Neural cell (in vitro differentiated cells): ENCODE measurements at regions not wholly inside any gene's neighbourhood (a gene's known extent, or its start where the extent isn't known, plus 50 kb on each side); places are given as distances from the start of the nearest gene placed in this dataset.

Experiments used
- H2AFZ ChIP-seq: fragments of 200-600, 300-800 bp; sonication (generic), shearing (Covaris generic); 2 replicates; pipeline ENCODE4 v1.6.0; 2014; ENCODE audit warnings: low read depth, mild to moderate bottlenecking, antibody characterized with exemption, low read length, moderate library complexity
- H3F3A ChIP-seq: fragments of 200-600 bp; shearing (Covaris generic); 2 replicates; pipeline ENCODE4 v1.6.1; 2016; ENCODE audit warnings: mild to moderate bottlenecking, moderate library complexity, mixed read lengths, antibody characterized with exemption, low read length; ENCODE audit not compliant: insufficient read depth, poor library complexity, severe bottlenecking
- H3K27ac ChIP-seq: fragments of 200-600, 300-800 bp; sonication (generic), shearing (Covaris generic); 2 replicates; pipeline ENCODE4 v1.5.1; 2014; ENCODE audit warnings: mild to moderate bottlenecking, low read length, moderate library complexity
- H3K27me3 ChIP-seq: fragments of 300-800, 200-600 bp; sonication (generic), shearing (Covaris generic); 2 replicates; pipeline ENCODE4 v1.6.0; 2014; ENCODE audit warnings: mild to moderate bottlenecking, low read depth, low read length, moderate library complexity; ENCODE audit not compliant: insufficient read depth
- H3K36me3 ChIP-seq: fragments of 300-800, 200-600 bp; sonication (generic), shearing (Covaris generic); 2 replicates; pipeline ENCODE4 v1.5.1; 2014; ENCODE audit warnings: mild to moderate bottlenecking, antibody characterized with exemption, low read length, moderate library complexity; ENCODE audit not compliant: insufficient read depth
- H3K4me2 ChIP-seq: fragments of 300-800, 200-600 bp; sonication (generic), shearing (Covaris generic); 2 replicates; pipeline ENCODE4 v1.6.0; 2014; ENCODE audit warnings: mild to moderate bottlenecking, low read length
- H3K4me3 ChIP-seq: fragments of 300-800, 200-600 bp; sonication (generic), shearing (Covaris generic); 2 replicates; pipeline ENCODE4 v1.5.1; 2014; ENCODE audit warnings: mild to moderate bottlenecking, low read length, moderate library complexity
- H3K79me2 ChIP-seq: fragments of 200-600 bp; shearing (Covaris generic); replicated peaks from 2 replicates; pipeline ENCODE4 v1.6.0; 2014; ENCODE audit warnings: mild to moderate bottlenecking, low read length, moderate library complexity; ENCODE audit not compliant: insufficient read depth
- H3K9ac ChIP-seq: fragments of 300-800, 200-600 bp; sonication (generic), shearing (Covaris generic); 2 replicates; pipeline ENCODE4 v1.6.1; 2016; ENCODE audit warnings: mild to moderate bottlenecking, low read length, mixed read lengths
- H3K9me2 ChIP-seq: fragments of 200-600 bp; shearing (Covaris generic); 2 replicates; pipeline ENCODE4 v1.6.1; 2016; ENCODE audit warnings: mild to moderate bottlenecking, low read length, mixed read lengths; ENCODE audit not compliant: insufficient read depth
- H3K9me3 ChIP-seq: fragments of 200-600, 300-800 bp; sonication (generic), shearing (Covaris generic); 2 replicates; pipeline ENCODE4 v1.6.1; 2016; ENCODE audit warnings: mild to moderate bottlenecking, mixed run types, low read length, moderate library complexity, mixed read lengths
- H4K20me1 ChIP-seq: fragments of 200-600 bp; shearing (Covaris generic); 2 replicates; pipeline ENCODE4 v1.6.1; 2016; ENCODE audit warnings: mild to moderate bottlenecking, mixed run types; ENCODE audit not compliant: insufficient read depth
- CTCF ChIP-seq: fragments of 450-650 bp; IDR thresholded peaks from 2 replicates; pipeline ENCODE4 v1.5.1; 2014; ENCODE audit warnings: antibody characterized with exemption, mild to moderate bottlenecking, moderate library complexity; ENCODE audit not compliant: poor library complexity, severe bottlenecking
- EP300 ChIP-seq: fragments of 450-650 bp; conservative IDR thresholded peaks from 2 replicates; pipeline ENCODE4 v1.6.1; 2014; ENCODE audit warnings: antibody characterized with exemption, mild to moderate bottlenecking, moderate library complexity; ENCODE audit not compliant: poor library complexity, severe bottlenecking
- EZH2 ChIP-seq: fragments of 200-600, 300-800 bp; shearing (Covaris generic), sonication (generic); IDR thresholded peaks from 2 replicates; pipeline ENCODE4 v1.6.1; 2014; ENCODE audit warnings: antibody characterized with exemption, low read length, borderline replicate concordance, mild to moderate bottlenecking; ENCODE audit not compliant: insufficient read depth, poor library complexity, severe bottlenecking
- MXI1 ChIP-seq: fragments of 450-650 bp; conservative IDR thresholded peaks from 2 replicates; pipeline ENCODE4 v1.6.1; 2014; ENCODE audit warnings: antibody characterized with exemption, mild to moderate bottlenecking; ENCODE audit not compliant: poor library complexity, severe bottlenecking
- POLR2AphosphoS5 ChIP-seq: IDR thresholded peaks from 2 replicates; pipeline ENCODE4 v1.6.1; 2012
- RAD21 ChIP-seq: fragments of 450-650 bp; conservative IDR thresholded peaks from 2 replicates; pipeline ENCODE4 v1.6.1; 2014; ENCODE audit warnings: antibody characterized with exemption, mild to moderate bottlenecking, moderate library complexity
- REST ChIP-seq: IDR thresholded peaks from 2 replicates; pipeline ENCODE4 v1.6.1; 2012; ENCODE audit warnings: borderline replicate concordance
- SMC3 ChIP-seq: fragments of 450-650 bp; conservative IDR thresholded peaks from 2 replicates; pipeline ENCODE4 v1.6.1; 2014; ENCODE audit warnings: antibody characterized with exemption, mild to moderate bottlenecking, moderate library complexity; ENCODE audit not compliant: poor library complexity
- TAF1 ChIP-seq: IDR thresholded peaks from 2 replicates; pipeline ENCODE4 v1.6.1; 2012; ENCODE audit warnings: low read depth

- no peak for TF ChIP-seq CTCF
- TF ChIP-seq EP300, result no peak
- no peak for TF ChIP-seq SMC3
- no peak for TF ChIP-seq POLR2AphosphoS5
- no peak for TF ChIP-seq TAF1
- no peak for TF ChIP-seq RAD21
- TF ChIP-seq MXI1, result no peak
- no peak for TF ChIP-seq EZH2
- TF ChIP-seq REST, result no peak
- H4K20me1 ChIP-seq, result no peaks in the 10 kb centered on the region
- H2AFZ ChIP-seq, result no peak overlapping the region
- H3K4me3 ChIP-seq, result no peak overlapping the region
- no peak overlapping the region for H3K4me2 ChIP-seq
- H3K79me2 ChIP-seq, result no peaks in the 10 kb centered on the region
- no peaks in the 10 kb centered on the region for H3K36me3 ChIP-seq
- H3K9me2 ChIP-seq, result no peaks in the 10 kb centered on the region
- H3K27ac ChIP-seq, result no peak overlapping the region
- H3K27me3 ChIP-seq, result no peaks in the 10 kb centered on the region
- no peaks in the 10 kb centered on the region for H3K9me3 ChIP-seq
- no peaks in the 10 kb centered on the region for H3F3A ChIP-seq
- no peak overlapping the region for H3K9ac ChIP-seq
These were observed 222.3 kb upstream of the TMC3 start for GRCh38 chr15:81596159-81596865.

- H3K36me3 ChIP-seq, result no peaks in the 10 kb centered on the region
- no peak for TF ChIP-seq CTCF
- TF ChIP-seq SMC3, result no peak
- TF ChIP-seq EZH2, result no peak
- TF ChIP-seq TAF1, result no peak
- TF ChIP-seq REST, result no peak
- no peak for TF ChIP-seq RAD21
- no peak for TF ChIP-seq POLR2AphosphoS5
- no peak for TF ChIP-seq EP300
- TF ChIP-seq MXI1, result no peak
- H3K9ac ChIP-seq, result no peak overlapping the region
- H3K27ac ChIP-seq, result no peak overlapping the region
- H3K79me2 ChIP-seq, result no peaks in the 10 kb centered on the region
- H3K4me2 ChIP-seq, result no peak overlapping the region
- no peaks in the 10 kb centered on the region for H3K9me3 ChIP-seq
- no peaks in the 10 kb centered on the region for H3K27me3 ChIP-seq
- H4K20me1 ChIP-seq, result no peaks in the 10 kb centered on the region
- no peaks in the 10 kb centered on the region for H3K9me2 ChIP-seq
- no peak overlapping the region for H3K4me3 ChIP-seq
- H3F3A ChIP-seq, result no peaks in the 10 kb centered on the region
- no peak overlapping the region for H2AFZ ChIP-seq
These were observed 221.7 kb upstream of the TMC3 start for GRCh38 chr15:81595752-81596151.
